ENCODE measurements at regions not wholly inside any gene's neighbourhood (a gene's known extent, or its start where the extent isn't known, plus 50 kb on each side); places are given as distances from the start of the nearest gene placed in this dataset.

DNA sequence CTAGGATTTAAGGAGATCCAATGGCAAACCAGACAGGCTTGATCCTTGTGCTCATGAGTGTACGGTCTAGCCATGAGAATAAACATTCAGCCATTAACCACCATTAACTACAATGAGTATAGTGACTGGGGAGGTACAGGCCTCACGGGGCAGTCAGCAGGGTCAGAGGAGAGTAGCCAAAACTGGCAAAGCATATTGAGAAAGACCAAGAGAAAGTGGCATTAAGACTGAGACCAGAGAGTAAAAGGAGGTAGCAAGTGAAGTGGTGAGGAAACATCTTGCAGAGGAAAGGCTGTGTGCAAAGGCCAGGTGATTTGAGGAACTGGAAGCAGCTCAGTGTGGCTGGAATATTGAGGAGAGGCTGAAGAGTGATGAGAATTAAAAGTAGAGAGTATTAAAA lies 407.2 kb upstream of the LMCD1 start:
- TF ChIP-seq POLR2A (IDR thresholded peaks at IDR 0.05) (no peak), EP300 (IDR thresholded peaks at IDR 0.05) (no peak)

Data from upper lobe of left lung (tissue), 4 donors.